Suprapubic skin (tissue), 3 donors: ENCODE measurements at regions not wholly inside any gene's neighbourhood (a gene's known extent, or its start where the extent isn't known, plus 50 kb on each side); places are given as distances from the start of the nearest gene placed in this dataset.

ENCODE experiments used
- POLR2AphosphoS5 ChIP-seq, 3 donors: sonication (generic); formaldehyde crosslinking; IDR thresholded peaks; one replicate each; pipeline ENCODE4 v1.6.1; 2017; ENCODE audit warnings: antibody characterized with exemption in 3 of 3
- TF ChIP-seq, protein P1 (sequence below), 2 donors: fragments of 200-600 bp in 1 of 2; fragments of 450-650 bp in 1 of 2; sonication (generic) in 1 of 2; IDR thresholded peaks; one replicate each; pipeline ENCODE4 v1.5.1; 2016 to 2019; ENCODE audit warnings: antibody characterized with exemption in 2 of 2, mild to moderate bottlenecking in 1 of 2, moderate library complexity in 1 of 2

DNA sequence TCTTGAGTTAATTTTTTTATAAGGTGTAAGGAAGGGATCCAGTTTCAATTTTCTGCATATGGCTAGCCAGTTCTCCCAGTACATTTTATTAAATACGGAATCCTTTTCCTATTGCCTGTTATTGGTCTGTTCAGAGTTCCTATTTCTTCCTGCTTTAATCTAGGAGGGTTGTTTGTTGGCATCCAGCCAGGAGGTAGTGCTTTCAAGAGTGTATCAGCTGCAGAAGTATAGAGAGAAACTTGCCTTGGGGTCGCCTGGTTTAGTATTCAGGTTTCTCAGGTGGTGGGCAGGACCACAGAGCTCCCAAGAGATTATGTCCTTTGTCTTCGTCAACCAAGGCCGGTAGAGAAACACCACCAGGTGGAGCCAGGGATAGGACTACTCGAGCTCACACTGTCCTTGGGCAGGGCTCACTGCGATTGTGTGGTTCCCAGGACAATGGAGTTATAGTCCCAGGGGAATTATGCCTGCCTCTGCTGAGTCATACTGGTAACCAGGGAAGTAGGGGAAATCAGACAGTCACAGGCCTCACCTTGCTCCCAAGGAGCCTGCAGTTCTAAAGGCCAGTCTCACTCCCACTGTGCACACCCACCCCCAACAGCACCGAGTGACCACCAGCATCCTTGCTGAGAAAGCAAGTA, 168.1 kb downstream of the VSIG4 start:
- TF ChIP-seq, protein P1, sequence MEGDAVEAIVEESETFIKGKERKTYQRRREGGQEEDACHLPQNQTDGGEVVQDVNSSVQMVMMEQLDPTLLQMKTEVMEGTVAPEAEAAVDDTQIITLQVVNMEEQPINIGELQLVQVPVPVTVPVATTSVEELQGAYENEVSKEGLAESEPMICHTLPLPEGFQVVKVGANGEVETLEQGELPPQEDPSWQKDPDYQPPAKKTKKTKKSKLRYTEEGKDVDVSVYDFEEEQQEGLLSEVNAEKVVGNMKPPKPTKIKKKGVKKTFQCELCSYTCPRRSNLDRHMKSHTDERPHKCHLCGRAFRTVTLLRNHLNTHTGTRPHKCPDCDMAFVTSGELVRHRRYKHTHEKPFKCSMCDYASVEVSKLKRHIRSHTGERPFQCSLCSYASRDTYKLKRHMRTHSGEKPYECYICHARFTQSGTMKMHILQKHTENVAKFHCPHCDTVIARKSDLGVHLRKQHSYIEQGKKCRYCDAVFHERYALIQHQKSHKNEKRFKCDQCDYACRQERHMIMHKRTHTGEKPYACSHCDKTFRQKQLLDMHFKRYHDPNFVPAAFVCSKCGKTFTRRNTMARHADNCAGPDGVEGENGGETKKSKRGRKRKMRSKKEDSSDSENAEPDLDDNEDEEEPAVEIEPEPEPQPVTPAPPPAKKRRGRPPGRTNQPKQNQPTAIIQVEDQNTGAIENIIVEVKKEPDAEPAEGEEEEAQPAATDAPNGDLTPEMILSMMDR (IDR thresholded peaks at IDR 0.05), result no peak
- TF ChIP-seq POLR2AphosphoS5 (IDR thresholded peaks at IDR 0.05), result no peak
